Fibroblast of lung (primary cell): ENCODE measurements at regions not wholly inside any gene's neighbourhood (a gene's known extent, or its start where the extent isn't known, plus 50 kb on each side); places are given as distances from the start of the nearest gene placed in this dataset.

Source experiments
- EZH2 ChIP-seq: IDR thresholded peaks from 2 replicates; pipeline ENCODE4 v1.5.1; 2012; ENCODE audit warnings: low read length, control low read depth, mild to moderate bottlenecking; ENCODE audit errors: missing control alignments
- TF ChIP-seq, protein P1 (sequence below), 2 donors: IDR thresholded peaks in 1 of 2; conservative IDR thresholded peaks in 1 of 2; 1 replicate in 1 of 2; 2 replicates in 1 of 2; pipeline ENCODE4 v1.5.1; 2011 to 2012; ENCODE audit warnings: low read length in 2 of 2, control low read depth in 1 of 2, inconsistent platforms in 1 of 2, low read depth in 1 of 2, mild to moderate bottlenecking in 1 of 2

- TF ChIP-seq, protein P1, sequence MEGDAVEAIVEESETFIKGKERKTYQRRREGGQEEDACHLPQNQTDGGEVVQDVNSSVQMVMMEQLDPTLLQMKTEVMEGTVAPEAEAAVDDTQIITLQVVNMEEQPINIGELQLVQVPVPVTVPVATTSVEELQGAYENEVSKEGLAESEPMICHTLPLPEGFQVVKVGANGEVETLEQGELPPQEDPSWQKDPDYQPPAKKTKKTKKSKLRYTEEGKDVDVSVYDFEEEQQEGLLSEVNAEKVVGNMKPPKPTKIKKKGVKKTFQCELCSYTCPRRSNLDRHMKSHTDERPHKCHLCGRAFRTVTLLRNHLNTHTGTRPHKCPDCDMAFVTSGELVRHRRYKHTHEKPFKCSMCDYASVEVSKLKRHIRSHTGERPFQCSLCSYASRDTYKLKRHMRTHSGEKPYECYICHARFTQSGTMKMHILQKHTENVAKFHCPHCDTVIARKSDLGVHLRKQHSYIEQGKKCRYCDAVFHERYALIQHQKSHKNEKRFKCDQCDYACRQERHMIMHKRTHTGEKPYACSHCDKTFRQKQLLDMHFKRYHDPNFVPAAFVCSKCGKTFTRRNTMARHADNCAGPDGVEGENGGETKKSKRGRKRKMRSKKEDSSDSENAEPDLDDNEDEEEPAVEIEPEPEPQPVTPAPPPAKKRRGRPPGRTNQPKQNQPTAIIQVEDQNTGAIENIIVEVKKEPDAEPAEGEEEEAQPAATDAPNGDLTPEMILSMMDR (conservative IDR thresholded peaks at IDR 0.05 in 1 of 2, IDR thresholded peaks at IDR 0.05 in 1 of 2; ENCODE audit: low read depth in 1 of 2, low read length in 2 of 2) = no peak
- no peak for TF ChIP-seq EZH2
Measured at GRCh38 chr9:81070689-81071088, 618.7 kb downstream of the TLE1 start.
